GM23338 (cell line): ENCODE measurements at regions not wholly inside any gene's neighbourhood (a gene's known extent, or its start where the extent isn't known, plus 50 kb on each side); places are given as distances from the start of the nearest gene placed in this dataset.
A peak's percentile ranks its signal among the peaks of the same experiment; 100 is the strongest.

Experiments
- ATAC-seq: fragments of 200-7000 bp; cut with Tn5 transposase; 3 replicates; pipeline ENCODE4 v1.9.1; 2020
- DNase-seq: peaks from one replicate; pipeline ENCODE4 v3.0.0-alpha.2; 2015; ENCODE audit warnings: low spot score
- H2AFZ ChIP-seq: fragments of 200-600 bp; sonication (generic); 2 replicates; pipeline ENCODE4 v1.8.0; 2016; ENCODE audit warnings: antibody characterized with exemption, mild to moderate bottlenecking, moderate library complexity
- H3F3A ChIP-seq: fragments of 200-600 bp; sonication (generic); replicated peaks from 2 replicates; pipeline ENCODE4 v1.8.0; 2017; ENCODE audit warnings: antibody characterized with exemption, mixed run types, low read depth
- H3K27ac ChIP-seq: fragments of 200-600 bp; sonication (generic); 2 replicates; pipeline ENCODE4 v1.6.1; 2016; ENCODE audit warnings: low read depth
- H3K27me3 ChIP-seq: fragments of 200-600 bp; sonication (generic); 2 replicates; pipeline ENCODE4 v1.8.0; 2016; ENCODE audit warnings: mild to moderate bottlenecking, mixed run types, moderate library complexity; ENCODE audit not compliant: insufficient read depth
- H3K36me3 ChIP-seq: fragments of 200-600 bp; sonication (generic); 2 replicates; pipeline ENCODE4 v1.8.0; 2016; ENCODE audit warnings: mild to moderate bottlenecking; ENCODE audit not compliant: insufficient read depth
- H3K4me1 ChIP-seq: fragments of 200-600 bp; sonication (generic); 2 replicates; pipeline ENCODE4 v1.8.0; 2016; ENCODE audit warnings: mild to moderate bottlenecking, moderate library complexity; ENCODE audit not compliant: insufficient read depth
- H3K4me2 ChIP-seq: fragments of 200-600 bp; sonication (generic); 2 replicates; pipeline ENCODE4 v1.7.1; 2017; ENCODE audit warnings: mixed run types
- H3K4me3 ChIP-seq: fragments of 200-600 bp; sonication (generic); 2 replicates; pipeline ENCODE4 v1.6.1; 2016; ENCODE audit warnings: mixed run types
- H3K79me2 ChIP-seq: fragments of 200-600 bp; sonication (generic); replicated peaks from 2 replicates; pipeline ENCODE4 v1.8.0; 2017; ENCODE audit warnings: mild to moderate bottlenecking; ENCODE audit not compliant: insufficient read depth
- H3K9me2 ChIP-seq: fragments of 200-600 bp; sonication (generic); 2 replicates; pipeline ENCODE4 v1.8.0; 2017; ENCODE audit not compliant: insufficient read depth
- H4K20me1 ChIP-seq: fragments of 200-600 bp; sonication (generic); replicated peaks from 2 replicates; pipeline ENCODE4 v1.8.0; 2017; ENCODE audit warnings: mild to moderate bottlenecking; ENCODE audit not compliant: insufficient read depth
- H3K27ac Mint-ChIP-seq: 2 replicates; pipeline ENCODE4 v1.8.0; 2020; ENCODE audit warnings: inconsistent platforms, mild to moderate bottlenecking, moderate library complexity, mixed read lengths
- H3K27me3 Mint-ChIP-seq: 3 replicates; pipeline ENCODE4 v1.8.0; 2022; ENCODE audit warnings: low read depth, mild to moderate bottlenecking, moderate library complexity, mixed read lengths, inconsistent platforms; ENCODE audit not compliant: insufficient read depth, poor library complexity
- H3K36me3 Mint-ChIP-seq: 3 replicates; pipeline ENCODE4 v1.8.0; 2021; ENCODE audit warnings: low read depth, mild to moderate bottlenecking, inconsistent platforms, moderate library complexity, mixed read lengths
- H3K4me1 Mint-ChIP-seq: 3 replicates; pipeline ENCODE4 v1.8.0; 2020; ENCODE audit warnings: mild to moderate bottlenecking, inconsistent platforms, mixed read lengths
- H3K4me3 Mint-ChIP-seq: 3 replicates; pipeline ENCODE4 v1.8.0; 2021; ENCODE audit warnings: moderate library complexity, mild to moderate bottlenecking, inconsistent platforms, mixed read lengths
- H3K9me3 Mint-ChIP-seq: 3 replicates; pipeline ENCODE4 v1.8.0; 2020; ENCODE audit warnings: moderate library complexity, mild to moderate bottlenecking, inconsistent platforms, mixed read lengths
- CREB1 ChIP-seq: fragments of 250-450 bp; sonication (Bioruptor Pico); IDR thresholded peaks from 2 replicates; pipeline ENCODE4 v1.5.0; 2020; ENCODE audit warnings: low read depth, mild to moderate bottlenecking, moderate library complexity
- CTCF ChIP-seq, 2 experiments: fragments of 200-600 bp in 1 of 2; sonication (generic) in 1 of 2; conservative IDR thresholded peaks; 2 replicates each; pipeline versions ENCODE4 v1.5.1 to v1.6.1; 2016 to 2017; ENCODE audit warnings: antibody characterized with exemption in 2 of 2, low read depth in 2 of 2, mild to moderate bottlenecking in 2 of 2, moderate library complexity in 1 of 2
- ETS1 ChIP-seq: IDR thresholded peaks from 2 replicates; pipeline ENCODE4 v1.6.1; 2016; ENCODE audit warnings: antibody characterized with exemption
- EZH2 ChIP-seq: fragments of 200-600 bp; sonication (generic); IDR thresholded peaks from one replicate; pipeline ENCODE4 v1.8.0; 2017; ENCODE audit warnings: antibody characterized with exemption, mild to moderate bottlenecking, low read depth; ENCODE audit not compliant: unreplicated experiment
- EZH2phosphoT487 ChIP-seq: fragments of 200-600 bp; sonication (generic); IDR thresholded peaks from one replicate; pipeline ENCODE4 v1.8.1; 2018; ENCODE audit warnings: antibody characterized with exemption; ENCODE audit not compliant: unreplicated experiment
- JUNB ChIP-seq: IDR thresholded peaks from one replicate; pipeline ENCODE4 v1.6.1; 2016; ENCODE audit warnings: antibody characterized with exemption; ENCODE audit not compliant: unreplicated experiment
- POLR2AphosphoS5 ChIP-seq: IDR thresholded peaks from 2 replicates; pipeline ENCODE4 v1.6.1; 2016; ENCODE audit warnings: antibody characterized with exemption, low read depth

- Histone ChIP-seq H3K27me3 (no peaks in the 10 kb centered on the region), H3K4me2 (no peak overlapping the region), H3K4me1 (no peaks in the 10 kb centered on the region), H3K9me2 (no peaks in the 10 kb centered on the region), H3K27ac (no peak overlapping the region), H4K20me1 (no peaks in the 10 kb centered on the region), H3K4me3 (no peak overlapping the region), H3F3A (no peaks in the 10 kb centered on the region), H2AFZ (no peak overlapping the region), H3K79me2 (no peaks in the 10 kb centered on the region), H3K36me3 (no peaks in the 10 kb centered on the region)
- TF ChIP-seq EZH2phosphoT487 (no peak), POLR2AphosphoS5 (no peak), EZH2 (no peak), CREB1 (no peak), ETS1 (no peak), JUNB (no peak), CTCF (conservative IDR thresholded peaks at IDR 0.05; ENCODE audit: low read depth in 2 of 2) (no peak)
- no peaks in the 10 kb centered on the region for H3K9me3 Mint-ChIP-seq
- no peaks in the 10 kb centered on the region for H3K36me3 Mint-ChIP-seq
- H3K27me3 Mint-ChIP-seq, result no peaks in the 10 kb centered on the region
- H3K4me1 Mint-ChIP-seq, result no peaks in the 10 kb centered on the region
- H3K4me3 Mint-ChIP-seq, result no peak overlapping the region
- ATAC-seq, result no peak
- no peak for DNase-seq
- H3K27ac Mint-ChIP-seq, result no peak overlapping the region
Observed at GRCh38 chr2:78427170-78427569, 598.3 kb upstream of the REG3G start.

- Mint-ChIP-seq H3K9me3 (no peaks in the 10 kb centered on the region), H3K27me3 (no peaks in the 10 kb centered on the region), H3K4me3 (no peak overlapping the region), H3K27ac (no peak overlapping the region), H3K36me3 (no peaks in the 10 kb centered on the region), H3K4me1 (no peaks in the 10 kb centered on the region)
- Histone ChIP-seq H3K27me3 (no peaks in the 10 kb centered on the region), H3K27ac (no peak overlapping the region), H2AFZ (no peak overlapping the region), H4K20me1 (no peaks in the 10 kb centered on the region), H3K9me2 (no peaks in the 10 kb centered on the region), H3K4me2 (no peak overlapping the region), H3K4me3 (no peak overlapping the region), H3K36me3 (no peaks in the 10 kb centered on the region), H3F3A (no peaks in the 10 kb centered on the region), H3K79me2 (no peaks in the 10 kb centered on the region), H3K4me1 (no peaks in the 10 kb centered on the region)
- peak; percentile 42 to 65 for TF ChIP-seq CTCF (conservative IDR thresholded peaks at IDR 0.05; ENCODE audit: low read depth in 2 of 2)
- TF ChIP-seq ETS1, result no peak
- no peak for TF ChIP-seq JUNB
- ATAC-seq, result peak; percentile 38; the same call in 2 of the 3 replicates
- DNase-seq, result peak; percentile 26
Observed at GRCh38 chr2:78431241-78431640, 594.3 kb upstream of the REG3G start.
